Vagina (tissue), 2 donors: ENCODE measurements at regions not wholly inside any gene's neighbourhood (a gene's known extent, or its start where the extent isn't known, plus 50 kb on each side); places are given as distances from the start of the nearest gene placed in this dataset.
"Not testable (repeated sequence)": the region's sequence is repeated elsewhere in the genome, so short reads cannot be mapped to it uniquely, and the experiment has no call there.

ENCODE experiments used
- CTCF ChIP-seq, 3 experiments: fragments of 450-650 bp in 2 of 3; fragments of 200-600 bp in 1 of 3; sonication (generic) in 1 of 3; IDR thresholded peaks; one replicate each; pipeline ENCODE4 v1.5.1; 2017 to 2019; ENCODE audit warnings: antibody characterized with exemption in 3 of 3, mild to moderate bottlenecking in 2 of 3, moderate library complexity in 2 of 3
- POLR2AphosphoS5 ChIP-seq, 2 donors: sonication (generic); formaldehyde crosslinking; IDR thresholded peaks; one replicate each; pipeline ENCODE4 v1.9.0; 2017; ENCODE audit warnings: antibody characterized with exemption in 2 of 2, mild to moderate bottlenecking in 2 of 2, low read depth in 1 of 2; ENCODE audit not compliant: insufficient read depth in 1 of 2

GRCh38 chr6:97979285-97979684, 696.3 kb upstream of the MMS22L start:
- TF ChIP-seq CTCF (IDR thresholded peaks at IDR 0.05); POLR2AphosphoS5 (IDR thresholded peaks at IDR 0.05; ENCODE audit: insufficient read depth in 1 of 2, low read depth in 1 of 2): not testable (repeated sequence)
